GM21737 (cell line): ENCODE measurements at regions not wholly inside any gene's neighbourhood (a gene's known extent, or its start where the extent isn't known, plus 50 kb on each side); places are given as distances from the start of the nearest gene placed in this dataset.

Experiments used
- ATAC-seq: cut with Tn5 transposase; IDR thresholded peaks from one replicate; pipeline ENCODE4 v1.9.1; 2021; ENCODE audit warnings: mild to moderate bottlenecking, moderate library complexity; ENCODE audit not compliant: unreplicated experiment

- no peak for ATAC-seq
Observed at GRCh38 chr1:91152331-91152730, 130.5 kb upstream of the ZNF644 start.

GRCh38 chr1:91151702-91152101, 129.9 kb upstream of the ZNF644 start:
- ATAC-seq = no peak

- no peak for ATAC-seq
Observed at GRCh38 chr1:91148641-91149069, 126.8 kb upstream of the ZNF644 start.

- ATAC-seq = no peak
Observed at GRCh38 chr1:91141858-91142257, 120.0 kb upstream of the ZNF644 start.

GRCh38 chr1:91138959-91139358, 117.1 kb upstream of the ZNF644 start:
- ATAC-seq = no peak

GRCh38 chr1:91137173-91137852, 115.5 kb upstream of the ZNF644 start:
- no peak for ATAC-seq

GRCh38 chr1:91135799-91136198, 114.0 kb upstream of the ZNF644 start:
- no peak for ATAC-seq

- ATAC-seq = no peak
Observed at GRCh38 chr1:91133248-91133647, 111.4 kb upstream of the ZNF644 start.

GRCh38 chr1:91130256-91130985, 108.6 kb upstream of the ZNF644 start:
- no peak for ATAC-seq

GRCh38 chr1:91129458-91129857, 107.6 kb upstream of the ZNF644 start:
- ATAC-seq = no peak

- ATAC-seq = no peak
Observed at GRCh38 chr1:91129017-91129416, 107.2 kb upstream of the ZNF644 start.

GRCh38 chr1:91124989-91125417, 103.2 kb upstream of the ZNF644 start:
- ATAC-seq = no peak

GRCh38 chr1:91124290-91124985, 102.6 kb upstream of the ZNF644 start:
- ATAC-seq = no peak

- no peak for ATAC-seq
Observed at GRCh38 chr1:91123773-91124172, 101.9 kb upstream of the ZNF644 start.

- ATAC-seq = no peak
Observed at GRCh38 chr1:91123319-91123718, 101.5 kb upstream of the ZNF644 start.

GRCh38 chr1:91122106-91122717, 100.4 kb upstream of the ZNF644 start:
- ATAC-seq = no peak

GRCh38 chr1:91121366-91121765, 99.5 kb upstream of the ZNF644 start:
- ATAC-seq = no peak

GRCh38 chr1:91120936-91121335, 99.1 kb upstream of the ZNF644 start:
- ATAC-seq = no peak

- no peak for ATAC-seq
Observed at GRCh38 chr1:91120421-91120820, 98.6 kb upstream of the ZNF644 start.

GRCh38 chr1:91104712-91105111, 82.9 kb upstream of the ZNF644 start:
- no peak for ATAC-seq

- ATAC-seq = no peak
Observed at GRCh38 chr1:91101328-91101727, 79.5 kb upstream of the ZNF644 start.
